Natural killer cell (primary cell): ENCODE measurements at regions not wholly inside any gene's neighbourhood (a gene's known extent, or its start where the extent isn't known, plus 50 kb on each side); places are given as distances from the start of the nearest gene placed in this dataset.

Experiments used
- ATAC-seq, 3 donors: fragments of 150-1000 bp in 2 of 3; fragments of 200-7000 bp in 1 of 3; cut with Tn5 transposase; 1 replicate in 1 of 3; 2 replicates in 2 of 3; pipeline ENCODE4 v1.10.0; 2021; ENCODE audit warnings: mild to moderate bottlenecking in 2 of 3, moderate library complexity in 2 of 3
- DNase-seq, 2 donors: peaks; one replicate each; pipeline versions ENCODE4 v3.0.0 to v3.0.0-alpha.2; 2013 to 2021; ENCODE audit warnings: mixed read lengths in 1 of 2
- H3K27ac ChIP-seq: one replicate; pipeline ENCODE4 v1.5.1; 2013; ENCODE audit warnings: mild to moderate bottlenecking, low read length
- H3K27me3 ChIP-seq: one replicate; pipeline ENCODE4 v1.6.1; 2013; ENCODE audit warnings: low read length; ENCODE audit not compliant: control insufficient read depth, insufficient read depth
- H3K36me3 ChIP-seq: one replicate; pipeline ENCODE4 v1.6.1; 2013; ENCODE audit warnings: low read length; ENCODE audit not compliant: control insufficient read depth, insufficient read depth
- H3K4me1 ChIP-seq: one replicate; pipeline ENCODE4 v1.6.1; 2013; ENCODE audit warnings: low read length; ENCODE audit not compliant: control insufficient read depth, insufficient read depth
- H3K4me3 ChIP-seq: one replicate; pipeline ENCODE4 v1.5.1; 2013; ENCODE audit warnings: low read length
- H3K9me3 ChIP-seq: one replicate; pipeline ENCODE4 v1.6.1; 2013; ENCODE audit warnings: low read length; ENCODE audit not compliant: control insufficient read depth, insufficient read depth
- H3K27ac Mint-ChIP-seq, 2 donors: one replicate each; pipeline ENCODE4 v1.8.0; 2022; ENCODE audit warnings: mild to moderate bottlenecking in 2 of 2, mixed read lengths in 2 of 2, moderate library complexity in 1 of 2
- H3K27me3 Mint-ChIP-seq, 2 donors: one replicate each; pipeline ENCODE4 v1.8.0; 2022; ENCODE audit warnings: low read depth in 2 of 2, mixed read lengths in 2 of 2
- H3K36me3 Mint-ChIP-seq: one replicate; pipeline ENCODE4 v1.8.0; 2022; ENCODE audit warnings: mixed read lengths
- H3K4me1 Mint-ChIP-seq, 2 donors: one replicate each; pipeline ENCODE4 v1.8.0; 2022; ENCODE audit warnings: mixed read lengths in 2 of 2
- H3K4me3 Mint-ChIP-seq: one replicate; pipeline ENCODE4 v1.8.0; 2022; ENCODE audit warnings: mild to moderate bottlenecking, moderate library complexity, mixed read lengths
- H3K9me3 Mint-ChIP-seq, 2 donors: one replicate each; pipeline ENCODE4 v1.8.0; 2022; ENCODE audit warnings: mixed read lengths in 2 of 2
- WGBS: methylation state at CpG from one replicate; pipeline ENCODE4 v1.1.7; 2013; ENCODE audit warnings: missing lambda C conversion rate; ENCODE audit not compliant: insufficient coverage; 5-methylcytosine and 5-hydroxymethylcytosine counted together
- intact Hi-C: fragments of 100-400 bp; cut with micrococcal nuclease; formaldehyde crosslinking; loops from one replicate; pipeline ENCODE4 v1.14.2; 2022
- TF ChIP-seq, protein P1 (sequence below): fragments of 200-600 bp; IDR thresholded peaks from one replicate; pipeline ENCODE4 v1.8.0; 2022; ENCODE audit warnings: antibody characterized with exemption

DNA sequence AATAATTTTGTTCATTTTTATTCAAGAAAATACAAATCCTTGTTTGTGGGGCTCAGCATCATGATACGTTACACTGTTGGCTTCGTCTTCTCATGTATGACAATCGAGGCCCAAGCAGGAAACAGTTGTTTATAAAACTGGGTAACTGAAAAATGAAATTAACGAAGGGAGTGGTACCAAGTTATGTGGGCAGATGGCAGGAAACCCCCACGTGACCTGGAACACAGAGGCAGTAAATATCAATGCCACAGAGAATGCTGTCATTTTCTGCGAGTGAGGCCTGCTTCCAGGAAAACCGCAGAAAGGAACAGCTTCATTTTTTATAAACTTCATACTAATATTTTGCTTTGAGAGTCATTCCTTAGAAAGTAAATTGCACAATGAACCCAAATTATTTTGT lies 201.0 kb upstream of the ADARB2 start:
- Mint-ChIP-seq H3K4me3 (peak overlapping the region; percentile 75), H3K27me3 (no peaks in the 10 kb centered on the region)
- H3K27ac ChIP-seq, result peak overlapping the region; percentile 77

DNA sequence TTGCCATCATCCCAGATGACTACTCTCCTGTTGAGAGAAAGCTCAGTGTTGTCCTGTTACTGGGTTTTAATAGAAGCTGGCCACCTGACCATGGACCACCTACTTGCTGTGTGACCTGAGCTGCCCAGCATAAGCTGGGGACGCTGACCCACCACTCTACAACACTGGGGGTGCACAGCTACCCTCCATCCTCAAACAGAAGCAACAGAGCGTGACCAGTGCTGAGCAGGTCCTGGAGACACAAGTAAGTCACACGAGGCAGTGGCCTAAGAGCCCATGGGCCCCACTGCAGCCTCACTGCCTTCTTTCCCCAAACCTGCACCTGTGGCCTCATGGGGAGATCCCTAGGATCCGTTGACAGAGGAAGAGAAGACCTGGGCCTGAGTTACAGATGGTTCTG lies 198.6 kb upstream of the ADARB2 start:
- DNase-seq (no peak), ATAC-seq (no peak)
- TF ChIP-seq, protein P1, sequence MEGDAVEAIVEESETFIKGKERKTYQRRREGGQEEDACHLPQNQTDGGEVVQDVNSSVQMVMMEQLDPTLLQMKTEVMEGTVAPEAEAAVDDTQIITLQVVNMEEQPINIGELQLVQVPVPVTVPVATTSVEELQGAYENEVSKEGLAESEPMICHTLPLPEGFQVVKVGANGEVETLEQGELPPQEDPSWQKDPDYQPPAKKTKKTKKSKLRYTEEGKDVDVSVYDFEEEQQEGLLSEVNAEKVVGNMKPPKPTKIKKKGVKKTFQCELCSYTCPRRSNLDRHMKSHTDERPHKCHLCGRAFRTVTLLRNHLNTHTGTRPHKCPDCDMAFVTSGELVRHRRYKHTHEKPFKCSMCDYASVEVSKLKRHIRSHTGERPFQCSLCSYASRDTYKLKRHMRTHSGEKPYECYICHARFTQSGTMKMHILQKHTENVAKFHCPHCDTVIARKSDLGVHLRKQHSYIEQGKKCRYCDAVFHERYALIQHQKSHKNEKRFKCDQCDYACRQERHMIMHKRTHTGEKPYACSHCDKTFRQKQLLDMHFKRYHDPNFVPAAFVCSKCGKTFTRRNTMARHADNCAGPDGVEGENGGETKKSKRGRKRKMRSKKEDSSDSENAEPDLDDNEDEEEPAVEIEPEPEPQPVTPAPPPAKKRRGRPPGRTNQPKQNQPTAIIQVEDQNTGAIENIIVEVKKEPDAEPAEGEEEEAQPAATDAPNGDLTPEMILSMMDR, result no peak
- H3K36me3 Mint-ChIP-seq, result no peaks in the 10 kb centered on the region
- H3K27ac Mint-ChIP-seq, result no peak overlapping the region
- intact Hi-C loops, result no loop called here
- H3K4me3 Mint-ChIP-seq, result no peak overlapping the region
- peaks cover 5% of the 10 kb centered on the region for H3K9me3 ChIP-seq
- peaks cover 28 to 29% of the 10 kb centered on the region in 2 donors for H3K4me1 Mint-ChIP-seq
- H3K4me3 ChIP-seq, result no peak overlapping the region
- H3K27me3 ChIP-seq, result no peaks in the 10 kb centered on the region
- peaks cover 0 to 4% of the 10 kb centered on the region in 2 donors for H3K27me3 Mint-ChIP-seq
- H3K27ac ChIP-seq, result no peak overlapping the region
- H3K4me1 ChIP-seq, result peaks cover 26% of the 10 kb centered on the region
- H3K9me3 Mint-ChIP-seq, result no peaks in the 10 kb centered on the region
- 65% methylated on average over 4 of the region's 4 CpGs for WGBS
- H3K36me3 ChIP-seq, result no peaks in the 10 kb centered on the region

More for the DNA sequence above, 201.0 kb upstream of the ADARB2 start:
- peak in 2 of 3 donors; percentile 56 to 58 for ATAC-seq
- peak in 1 of 2 donors; percentile 85 for DNase-seq
- Mint-ChIP-seq H3K27ac (peak overlapping the region; percentile 73 to 81), H3K4me1 (peaks cover 31 to 39% of the 10 kb centered on the region in 2 donors), H3K36me3 (no peaks in the 10 kb centered on the region), H3K9me3 (peaks cover 0 to 2% of the 10 kb centered on the region in 2 donors)
- no peak overlapping the region for H3K4me3 ChIP-seq
- no peaks in the 10 kb centered on the region for H3K27me3 ChIP-seq
- TF ChIP-seq, protein P1, result no peak
- intact Hi-C loops, result no loop called here
- 19% methylated on average over 7 of the region's 7 CpGs for WGBS
- H3K4me1 ChIP-seq, result peaks cover 26% of the 10 kb centered on the region
- H3K36me3 ChIP-seq, result no peaks in the 10 kb centered on the region
- peaks cover 5% of the 10 kb centered on the region for H3K9me3 ChIP-seq

DNA sequence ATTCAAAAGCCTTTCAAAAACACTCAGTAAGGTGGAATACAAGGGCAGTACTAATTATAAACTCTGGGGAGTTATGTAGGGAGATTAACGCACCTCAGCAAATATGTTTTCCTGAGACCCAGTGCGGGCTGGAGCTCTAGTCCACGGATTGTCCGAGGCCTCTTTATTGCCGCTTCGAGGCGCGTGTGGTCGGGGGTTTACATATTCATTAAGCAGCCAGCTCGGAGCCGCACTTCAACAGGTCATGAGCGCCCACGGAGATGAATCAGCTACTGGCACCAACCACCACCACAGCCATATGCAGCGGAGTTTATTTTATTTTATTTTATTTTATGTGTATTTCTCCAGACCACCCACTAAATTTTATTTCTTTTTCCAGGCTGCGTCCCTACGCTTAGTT lies 195.9 kb upstream of the ADARB2 start:
- peaks cover 0 to 14% of the 10 kb centered on the region in 2 donors for H3K27me3 Mint-ChIP-seq

More for the DNA sequence above, 195.9 kb upstream of the ADARB2 start:
- peaks cover 5% of the 10 kb centered on the region for H3K9me3 ChIP-seq
- no peaks in the 10 kb centered on the region for H3K27me3 ChIP-seq
- TF ChIP-seq, protein P1, result no peak
- intact Hi-C loops, result no loop called here
- 76% methylated on average over 13 of the region's 16 CpGs for WGBS
- H3K27ac ChIP-seq, result no peak overlapping the region
- peaks cover 9% of the 10 kb centered on the region for H3K4me1 ChIP-seq
- no peaks in the 10 kb centered on the region for H3K36me3 ChIP-seq
- Mint-ChIP-seq H3K27ac (no peak overlapping the region), H3K36me3 (no peaks in the 10 kb centered on the region), H3K9me3 (no peaks in the 10 kb centered on the region), H3K4me1 (peaks cover 10 to 12% of the 10 kb centered on the region in 2 donors), H3K4me3 (no peak overlapping the region)
- no peak overlapping the region for H3K4me3 ChIP-seq
- no peak for ATAC-seq
- DNase-seq, result no peak
